ENCODE measurements at regions not wholly inside any gene's neighbourhood (a gene's known extent, or its start where the extent isn't known, plus 50 kb on each side); places are given as distances from the start of the nearest gene placed in this dataset.

DNA sequence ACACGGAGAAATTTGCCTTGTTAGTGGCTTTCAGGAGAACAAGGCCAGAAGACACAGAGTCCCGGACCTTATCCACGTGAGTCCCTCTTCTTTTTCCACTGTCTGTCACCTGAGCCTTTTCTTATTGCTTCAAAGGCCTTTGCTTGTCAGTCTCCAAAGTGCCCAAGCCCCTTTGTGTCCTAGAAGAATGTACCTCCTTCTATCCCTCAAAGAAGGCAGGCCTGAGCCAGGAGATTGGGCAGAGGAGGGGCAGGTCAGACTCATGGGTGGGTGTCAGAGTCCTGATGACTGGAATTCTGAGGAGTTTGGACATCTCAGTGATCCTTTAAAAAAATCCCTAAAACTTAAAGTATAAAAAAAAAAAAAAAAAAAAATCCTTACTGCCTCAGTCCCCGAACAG, 299.6 kb upstream of the NCAM1 start (continued):
- TF ChIP-seq, protein P1, sequence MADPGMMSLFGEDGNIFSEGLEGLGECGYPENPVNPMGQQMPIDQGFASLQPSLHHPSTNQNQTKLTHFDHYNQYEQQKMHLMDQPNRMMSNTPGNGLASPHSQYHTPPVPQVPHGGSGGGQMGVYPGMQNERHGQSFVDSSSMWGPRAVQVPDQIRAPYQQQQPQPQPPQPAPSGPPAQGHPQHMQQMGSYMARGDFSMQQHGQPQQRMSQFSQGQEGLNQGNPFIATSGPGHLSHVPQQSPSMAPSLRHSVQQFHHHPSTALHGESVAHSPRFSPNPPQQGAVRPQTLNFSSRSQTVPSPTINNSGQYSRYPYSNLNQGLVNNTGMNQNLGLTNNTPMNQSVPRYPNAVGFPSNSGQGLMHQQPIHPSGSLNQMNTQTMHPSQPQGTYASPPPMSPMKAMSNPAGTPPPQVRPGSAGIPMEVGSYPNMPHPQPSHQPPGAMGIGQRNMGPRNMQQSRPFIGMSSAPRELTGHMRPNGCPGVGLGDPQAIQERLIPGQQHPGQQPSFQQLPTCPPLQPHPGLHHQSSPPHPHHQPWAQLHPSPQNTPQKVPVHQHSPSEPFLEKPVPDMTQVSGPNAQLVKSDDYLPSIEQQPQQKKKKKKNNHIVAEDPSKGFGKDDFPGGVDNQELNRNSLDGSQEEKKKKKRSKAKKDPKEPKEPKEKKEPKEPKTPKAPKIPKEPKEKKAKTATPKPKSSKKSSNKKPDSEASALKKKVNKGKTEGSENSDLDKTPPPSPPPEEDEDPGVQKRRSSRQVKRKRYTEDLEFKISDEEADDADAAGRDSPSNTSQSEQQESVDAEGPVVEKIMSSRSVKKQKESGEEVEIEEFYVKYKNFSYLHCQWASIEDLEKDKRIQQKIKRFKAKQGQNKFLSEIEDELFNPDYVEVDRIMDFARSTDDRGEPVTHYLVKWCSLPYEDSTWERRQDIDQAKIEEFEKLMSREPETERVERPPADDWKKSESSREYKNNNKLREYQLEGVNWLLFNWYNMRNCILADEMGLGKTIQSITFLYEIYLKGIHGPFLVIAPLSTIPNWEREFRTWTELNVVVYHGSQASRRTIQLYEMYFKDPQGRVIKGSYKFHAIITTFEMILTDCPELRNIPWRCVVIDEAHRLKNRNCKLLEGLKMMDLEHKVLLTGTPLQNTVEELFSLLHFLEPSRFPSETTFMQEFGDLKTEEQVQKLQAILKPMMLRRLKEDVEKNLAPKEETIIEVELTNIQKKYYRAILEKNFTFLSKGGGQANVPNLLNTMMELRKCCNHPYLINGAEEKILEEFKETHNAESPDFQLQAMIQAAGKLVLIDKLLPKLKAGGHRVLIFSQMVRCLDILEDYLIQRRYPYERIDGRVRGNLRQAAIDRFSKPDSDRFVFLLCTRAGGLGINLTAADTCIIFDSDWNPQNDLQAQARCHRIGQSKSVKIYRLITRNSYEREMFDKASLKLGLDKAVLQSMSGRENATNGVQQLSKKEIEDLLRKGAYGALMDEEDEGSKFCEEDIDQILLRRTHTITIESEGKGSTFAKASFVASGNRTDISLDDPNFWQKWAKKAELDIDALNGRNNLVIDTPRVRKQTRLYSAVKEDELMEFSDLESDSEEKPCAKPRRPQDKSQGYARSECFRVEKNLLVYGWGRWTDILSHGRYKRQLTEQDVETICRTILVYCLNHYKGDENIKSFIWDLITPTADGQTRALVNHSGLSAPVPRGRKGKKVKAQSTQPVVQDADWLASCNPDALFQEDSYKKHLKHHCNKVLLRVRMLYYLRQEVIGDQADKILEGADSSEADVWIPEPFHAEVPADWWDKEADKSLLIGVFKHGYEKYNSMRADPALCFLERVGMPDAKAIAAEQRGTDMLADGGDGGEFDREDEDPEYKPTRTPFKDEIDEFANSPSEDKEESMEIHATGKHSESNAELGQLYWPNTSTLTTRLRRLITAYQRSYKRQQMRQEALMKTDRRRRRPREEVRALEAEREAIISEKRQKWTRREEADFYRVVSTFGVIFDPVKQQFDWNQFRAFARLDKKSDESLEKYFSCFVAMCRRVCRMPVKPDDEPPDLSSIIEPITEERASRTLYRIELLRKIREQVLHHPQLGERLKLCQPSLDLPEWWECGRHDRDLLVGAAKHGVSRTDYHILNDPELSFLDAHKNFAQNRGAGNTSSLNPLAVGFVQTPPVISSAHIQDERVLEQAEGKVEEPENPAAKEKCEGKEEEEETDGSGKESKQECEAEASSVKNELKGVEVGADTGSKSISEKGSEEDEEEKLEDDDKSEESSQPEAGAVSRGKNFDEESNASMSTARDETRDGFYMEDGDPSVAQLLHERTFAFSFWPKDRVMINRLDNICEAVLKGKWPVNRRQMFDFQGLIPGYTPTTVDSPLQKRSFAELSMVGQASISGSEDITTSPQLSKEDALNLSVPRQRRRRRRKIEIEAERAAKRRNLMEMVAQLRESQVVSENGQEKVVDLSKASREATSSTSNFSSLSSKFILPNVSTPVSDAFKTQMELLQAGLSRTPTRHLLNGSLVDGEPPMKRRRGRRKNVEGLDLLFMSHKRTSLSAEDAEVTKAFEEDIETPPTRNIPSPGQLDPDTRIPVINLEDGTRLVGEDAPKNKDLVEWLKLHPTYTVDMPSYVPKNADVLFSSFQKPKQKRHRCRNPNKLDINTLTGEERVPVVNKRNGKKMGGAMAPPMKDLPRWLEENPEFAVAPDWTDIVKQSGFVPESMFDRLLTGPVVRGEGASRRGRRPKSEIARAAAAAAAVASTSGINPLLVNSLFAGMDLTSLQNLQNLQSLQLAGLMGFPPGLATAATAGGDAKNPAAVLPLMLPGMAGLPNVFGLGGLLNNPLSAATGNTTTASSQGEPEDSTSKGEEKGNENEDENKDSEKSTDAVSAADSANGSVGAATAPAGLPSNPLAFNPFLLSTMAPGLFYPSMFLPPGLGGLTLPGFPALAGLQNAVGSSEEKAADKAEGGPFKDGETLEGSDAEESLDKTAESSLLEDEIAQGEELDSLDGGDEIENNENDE (IDR thresholded peaks at IDR 0.05; ENCODE audit: insufficient replicate concordance, low read length), result no peak

All from H1 (cell line).